Ishikawa (cell line): ENCODE measurements at regions not wholly inside any gene's neighbourhood (a gene's known extent, or its start where the extent isn't known, plus 50 kb on each side); places are given as distances from the start of the nearest gene placed in this dataset.

Experiments used
- CREB1 ChIP-seq: IDR thresholded peaks from 2 replicates; pipeline ENCODE4 v1.6.1; 2012; ENCODE audit warnings: low read depth
- EP300 ChIP-seq: IDR thresholded peaks from 2 replicates; pipeline ENCODE4 v1.6.1; 2012; ENCODE audit warnings: borderline replicate concordance
- FOXM1 ChIP-seq: IDR thresholded peaks from 2 replicates; pipeline ENCODE4 v1.6.1; 2012; ENCODE audit warnings: low read depth, borderline replicate concordance
- NFIC ChIP-seq: IDR thresholded peaks from 2 replicates; pipeline ENCODE4 v1.6.1; 2012
- RAD21 ChIP-seq: IDR thresholded peaks from 2 replicates; pipeline ENCODE4 v1.6.1; 2012; ENCODE audit warnings: low read depth
- TF ChIP-seq, protein P1 (sequence below): IDR thresholded peaks from 2 replicates; pipeline ENCODE4 v1.6.1; 2012; ENCODE audit warnings: low read depth, mild to moderate bottlenecking
- TF ChIP-seq, protein P2 (sequence below): IDR thresholded peaks from 2 replicates; pipeline ENCODE4 v1.6.1; 2012

DNA sequence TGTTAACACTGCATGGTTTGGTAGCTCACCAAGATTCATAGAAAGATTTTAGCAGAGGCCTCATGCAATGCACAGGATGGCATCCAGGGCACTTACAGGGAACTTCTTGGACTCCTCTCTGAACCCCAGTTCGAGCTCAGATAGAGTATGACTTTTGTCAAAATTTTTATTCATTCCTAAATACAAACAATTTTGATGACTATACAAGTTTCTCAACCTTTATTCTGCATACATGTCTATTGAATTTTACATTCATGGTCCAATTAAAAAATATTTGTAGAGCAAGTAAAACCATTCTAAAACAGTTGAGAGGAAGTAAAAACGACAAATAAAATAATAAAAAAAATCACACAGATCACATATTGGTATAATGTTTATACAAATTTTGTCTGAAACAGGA lies 219.0 kb upstream of the MAN1A1 start:
- no peak for TF ChIP-seq CREB1
- no peak for TF ChIP-seq NFIC
- TF ChIP-seq RAD21 = no peak
- TF ChIP-seq, protein P1, sequence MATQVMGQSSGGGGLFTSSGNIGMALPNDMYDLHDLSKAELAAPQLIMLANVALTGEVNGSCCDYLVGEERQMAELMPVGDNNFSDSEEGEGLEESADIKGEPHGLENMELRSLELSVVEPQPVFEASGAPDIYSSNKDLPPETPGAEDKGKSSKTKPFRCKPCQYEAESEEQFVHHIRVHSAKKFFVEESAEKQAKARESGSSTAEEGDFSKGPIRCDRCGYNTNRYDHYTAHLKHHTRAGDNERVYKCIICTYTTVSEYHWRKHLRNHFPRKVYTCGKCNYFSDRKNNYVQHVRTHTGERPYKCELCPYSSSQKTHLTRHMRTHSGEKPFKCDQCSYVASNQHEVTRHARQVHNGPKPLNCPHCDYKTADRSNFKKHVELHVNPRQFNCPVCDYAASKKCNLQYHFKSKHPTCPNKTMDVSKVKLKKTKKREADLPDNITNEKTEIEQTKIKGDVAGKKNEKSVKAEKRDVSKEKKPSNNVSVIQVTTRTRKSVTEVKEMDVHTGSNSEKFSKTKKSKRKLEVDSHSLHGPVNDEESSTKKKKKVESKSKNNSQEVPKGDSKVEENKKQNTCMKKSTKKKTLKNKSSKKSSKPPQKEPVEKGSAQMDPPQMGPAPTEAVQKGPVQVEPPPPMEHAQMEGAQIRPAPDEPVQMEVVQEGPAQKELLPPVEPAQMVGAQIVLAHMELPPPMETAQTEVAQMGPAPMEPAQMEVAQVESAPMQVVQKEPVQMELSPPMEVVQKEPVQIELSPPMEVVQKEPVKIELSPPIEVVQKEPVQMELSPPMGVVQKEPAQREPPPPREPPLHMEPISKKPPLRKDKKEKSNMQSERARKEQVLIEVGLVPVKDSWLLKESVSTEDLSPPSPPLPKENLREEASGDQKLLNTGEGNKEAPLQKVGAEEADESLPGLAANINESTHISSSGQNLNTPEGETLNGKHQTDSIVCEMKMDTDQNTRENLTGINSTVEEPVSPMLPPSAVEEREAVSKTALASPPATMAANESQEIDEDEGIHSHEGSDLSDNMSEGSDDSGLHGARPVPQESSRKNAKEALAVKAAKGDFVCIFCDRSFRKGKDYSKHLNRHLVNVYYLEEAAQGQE = no peak
- TF ChIP-seq, protein P2, sequence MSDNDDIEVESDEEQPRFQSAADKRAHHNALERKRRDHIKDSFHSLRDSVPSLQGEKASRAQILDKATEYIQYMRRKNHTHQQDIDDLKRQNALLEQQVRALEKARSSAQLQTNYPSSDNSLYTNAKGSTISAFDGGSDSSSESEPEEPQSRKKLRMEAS = no peak
- TF ChIP-seq EP300 = no peak
- no peak for TF ChIP-seq FOXM1
